Right atrium auricular region (tissue), 2 donors: ENCODE measurements at regions not wholly inside any gene's neighbourhood (a gene's known extent, or its start where the extent isn't known, plus 50 kb on each side); places are given as distances from the start of the nearest gene placed in this dataset.
A peak's percentile ranks its signal among the peaks of the same experiment; 100 is the strongest.

Source experiments
- DNase-seq: peaks from one replicate; pipeline ENCODE4 v3.0.0-alpha.2; 2019; ENCODE audit warnings: low spot score
- H3K27ac ChIP-seq, 2 donors: fragments of 200-600 bp; sonication (generic); 1 replicate in 1 of 2; 2 replicates in 1 of 2; pipeline ENCODE4 v1.5.1; 2016 to 2019
- H3K27me3 ChIP-seq, 2 donors: fragments of 200-600 bp; sonication (generic); one replicate each; pipeline versions ENCODE4 v1.5.1 to v1.6.0; 2017 to 2019
- H3K36me3 ChIP-seq: fragments of 200-600 bp; sonication (generic); one replicate; pipeline ENCODE4 v1.5.1; 2016
- H3K4me1 ChIP-seq, 2 donors: fragments of 200-600 bp; sonication (generic); one replicate each; pipeline versions ENCODE4 v1.5.1 to v1.6.0; 2017 to 2019
- H3K4me3 ChIP-seq, 2 donors: fragments of 200-600 bp; sonication (generic); 1 replicate in 1 of 2; 2 replicates in 1 of 2; pipeline ENCODE4 v1.5.1; 2017 to 2019; ENCODE audit warnings: mild to moderate bottlenecking in 1 of 2, moderate library complexity in 1 of 2
- H3K9me3 ChIP-seq, 2 donors: fragments of 200-600 bp; sonication (generic); one replicate each; pipeline ENCODE4 v1.5.1; 2019
- TF ChIP-seq, protein P1 (sequence below), 2 donors: fragments of 200-600 bp; sonication (generic); IDR thresholded peaks; one replicate each; pipeline ENCODE4 v1.5.1; 2019; ENCODE audit warnings: antibody characterized with exemption in 2 of 2

DNA sequence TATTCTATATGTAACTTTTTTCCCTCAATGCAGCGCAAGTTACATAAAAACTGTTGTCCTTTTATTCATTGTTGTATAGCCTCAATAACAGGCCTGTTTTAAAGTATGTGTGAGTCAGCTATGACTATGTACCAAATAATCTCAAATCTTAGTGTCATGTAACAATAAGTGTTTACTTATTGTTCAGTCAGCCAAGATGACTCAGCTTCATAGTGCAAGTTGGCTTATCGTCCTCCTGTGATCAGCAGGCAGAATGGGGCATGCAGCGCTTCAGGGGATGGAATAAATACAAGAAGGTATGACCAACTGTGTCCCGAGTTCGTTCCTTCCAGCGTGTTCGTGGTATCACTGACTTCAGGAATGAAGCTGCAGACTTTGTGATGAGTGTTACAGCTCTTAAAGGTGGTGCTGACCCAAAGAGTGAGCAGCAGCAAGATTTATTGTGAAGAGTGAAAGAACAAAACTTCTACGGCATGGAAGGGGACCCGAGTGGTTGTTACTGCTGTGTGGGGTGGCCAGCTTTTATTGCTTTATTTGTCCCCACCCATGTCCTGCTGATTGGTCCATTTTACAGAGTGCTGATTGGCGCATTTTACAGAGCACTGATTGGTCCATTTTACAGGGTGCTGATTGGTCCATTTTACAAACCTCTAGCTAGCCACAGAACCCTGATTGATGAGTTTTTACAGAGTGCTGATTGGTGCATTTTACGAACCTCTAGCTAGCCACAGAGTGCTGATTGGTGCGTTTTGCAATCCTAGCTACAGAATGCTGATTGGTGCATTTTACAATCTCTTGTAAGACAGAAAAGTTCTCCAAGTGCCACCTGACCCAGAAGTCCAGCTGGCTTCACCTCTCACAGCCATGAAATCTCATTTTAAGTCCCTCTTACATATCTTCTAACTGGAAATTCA lies 1016.0 kb downstream of the MCTP2 start:
- H3K4me3 ChIP-seq = no peak overlapping the region
- no peak overlapping the region for H3K27ac ChIP-seq
- no peaks in the 10 kb centered on the region for H3K9me3 ChIP-seq
- DNase-seq = no peak
- no peaks in the 10 kb centered on the region for H3K36me3 ChIP-seq
- no peaks in the 10 kb centered on the region for H3K27me3 ChIP-seq
- TF ChIP-seq, protein P1, sequence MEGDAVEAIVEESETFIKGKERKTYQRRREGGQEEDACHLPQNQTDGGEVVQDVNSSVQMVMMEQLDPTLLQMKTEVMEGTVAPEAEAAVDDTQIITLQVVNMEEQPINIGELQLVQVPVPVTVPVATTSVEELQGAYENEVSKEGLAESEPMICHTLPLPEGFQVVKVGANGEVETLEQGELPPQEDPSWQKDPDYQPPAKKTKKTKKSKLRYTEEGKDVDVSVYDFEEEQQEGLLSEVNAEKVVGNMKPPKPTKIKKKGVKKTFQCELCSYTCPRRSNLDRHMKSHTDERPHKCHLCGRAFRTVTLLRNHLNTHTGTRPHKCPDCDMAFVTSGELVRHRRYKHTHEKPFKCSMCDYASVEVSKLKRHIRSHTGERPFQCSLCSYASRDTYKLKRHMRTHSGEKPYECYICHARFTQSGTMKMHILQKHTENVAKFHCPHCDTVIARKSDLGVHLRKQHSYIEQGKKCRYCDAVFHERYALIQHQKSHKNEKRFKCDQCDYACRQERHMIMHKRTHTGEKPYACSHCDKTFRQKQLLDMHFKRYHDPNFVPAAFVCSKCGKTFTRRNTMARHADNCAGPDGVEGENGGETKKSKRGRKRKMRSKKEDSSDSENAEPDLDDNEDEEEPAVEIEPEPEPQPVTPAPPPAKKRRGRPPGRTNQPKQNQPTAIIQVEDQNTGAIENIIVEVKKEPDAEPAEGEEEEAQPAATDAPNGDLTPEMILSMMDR (IDR thresholded peaks at IDR 0.05) = no peak
- no peaks in the 10 kb centered on the region for H3K4me1 ChIP-seq

DNA sequence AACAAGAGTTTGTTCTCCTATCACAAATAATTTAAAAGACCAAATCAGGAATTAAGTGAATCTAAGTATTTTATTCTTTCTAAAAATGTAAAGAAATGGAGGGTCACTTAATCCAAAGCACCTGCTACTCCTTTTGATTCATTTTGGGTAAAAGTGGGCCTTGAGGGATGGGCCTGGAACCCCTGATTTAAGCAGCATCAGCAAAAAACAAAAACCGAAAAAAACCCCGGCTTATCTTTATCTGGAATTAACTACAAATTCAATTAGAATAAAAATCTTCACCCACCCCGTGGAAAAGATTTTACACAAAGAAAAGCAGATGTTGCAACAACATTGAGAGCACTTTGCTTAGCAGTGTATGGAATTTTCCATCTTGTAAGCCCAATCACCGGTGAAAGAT lies 1018.2 kb downstream of the MCTP2 start:
- no peaks in the 10 kb centered on the region for H3K9me3 ChIP-seq
- no peak for DNase-seq
- H3K4me3 ChIP-seq = no peak overlapping the region
- no peak overlapping the region for H3K27ac ChIP-seq
- no peaks in the 10 kb centered on the region for H3K36me3 ChIP-seq
- H3K4me1 ChIP-seq = peaks cover 0 to 4% of the 10 kb centered on the region in 2 donors
- TF ChIP-seq, protein P1 (IDR thresholded peaks at IDR 0.05) = no peak
- H3K27me3 ChIP-seq = no peaks in the 10 kb centered on the region

DNA sequence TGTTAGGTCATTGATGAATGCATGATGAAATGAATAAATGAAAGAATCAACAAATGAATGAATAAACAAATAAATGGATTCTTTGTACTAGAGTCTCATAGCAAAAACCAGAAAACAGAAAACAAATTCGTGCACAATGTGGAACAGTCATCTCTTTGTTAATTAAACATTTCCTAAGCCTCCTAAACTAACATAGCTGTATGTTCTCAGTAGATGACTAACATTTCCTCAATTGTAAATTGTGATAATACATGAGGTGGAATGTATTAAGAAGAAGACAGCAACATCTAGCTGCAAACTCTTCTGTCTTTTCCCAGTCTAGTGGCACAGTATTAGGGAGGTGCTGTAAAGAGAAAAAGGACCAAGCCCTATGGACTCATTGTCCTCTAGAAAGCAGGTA lies 1021.0 kb downstream of the MCTP2 start:
- no peaks in the 10 kb centered on the region for H3K27me3 ChIP-seq
- TF ChIP-seq, protein P1 (IDR thresholded peaks at IDR 0.05) = no peak
- H3K36me3 ChIP-seq = no peaks in the 10 kb centered on the region
- H3K27ac ChIP-seq = no peak overlapping the region
- H3K4me1 ChIP-seq = peaks cover 0 to 4% of the 10 kb centered on the region in 2 donors
- no peaks in the 10 kb centered on the region for H3K9me3 ChIP-seq
- H3K4me3 ChIP-seq = no peak overlapping the region
- DNase-seq = no peak

DNA sequence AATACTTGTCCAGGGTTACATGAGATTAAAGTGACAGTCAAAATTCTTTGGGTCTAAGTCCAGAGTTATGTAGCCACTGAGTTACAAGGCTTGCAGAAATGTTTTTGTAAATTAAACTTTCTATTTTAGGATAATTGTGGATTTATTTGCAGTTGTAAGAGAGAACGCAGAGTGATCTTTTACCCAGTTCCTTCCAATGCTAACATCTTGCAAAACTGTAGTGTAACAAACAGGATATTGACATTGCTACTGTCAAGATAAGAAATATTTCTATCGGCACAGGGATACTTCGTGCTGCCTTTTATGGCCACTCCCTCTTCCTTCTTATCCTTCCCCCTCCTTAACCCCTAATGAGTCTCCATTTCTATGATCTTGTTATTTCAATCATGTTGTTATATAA lies 1022.9 kb downstream of the MCTP2 start:
- H3K9me3 ChIP-seq = no peaks in the 10 kb centered on the region

DNA sequence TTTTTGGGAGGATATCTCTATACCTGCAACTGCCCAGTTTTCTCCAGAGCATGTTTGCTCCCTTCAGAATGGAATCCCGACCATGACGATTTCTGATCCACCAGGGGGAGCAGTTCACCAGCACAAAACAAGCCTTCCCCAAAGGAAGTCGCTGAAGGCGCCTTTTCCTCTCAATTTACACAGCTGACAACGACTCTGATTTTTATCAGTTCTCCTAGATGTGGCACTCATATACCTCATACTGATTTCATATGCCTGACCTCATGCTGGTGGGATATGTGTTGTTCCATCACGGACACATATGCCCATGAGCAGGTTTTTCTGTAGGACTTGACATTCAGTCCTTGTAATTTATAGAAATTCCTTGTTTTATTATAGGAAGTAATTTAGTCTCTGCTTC lies 1028.2 kb downstream of the MCTP2 start:
- TF ChIP-seq, protein P1 (IDR thresholded peaks at IDR 0.05) = peak; percentile 75 to 82
- peak; percentile 71 for DNase-seq
- H3K27me3 ChIP-seq = no peaks in the 10 kb centered on the region
- H3K4me3 ChIP-seq = no peak overlapping the region
- no peaks in the 10 kb centered on the region for H3K9me3 ChIP-seq
- peaks cover 0 to 8% of the 10 kb centered on the region in 2 donors for H3K4me1 ChIP-seq
- peak overlapping the region in 1 of 2 donors; percentile 2 for H3K27ac ChIP-seq
- no peaks in the 10 kb centered on the region for H3K36me3 ChIP-seq

More for the DNA sequence above, 1022.9 kb downstream of the MCTP2 start:
- Histone ChIP-seq H3K36me3 (no peaks in the 10 kb centered on the region), H3K27ac (no peak overlapping the region), H3K4me1 (peaks cover 0 to 4% of the 10 kb centered on the region in 2 donors), H3K4me3 (no peak overlapping the region), H3K27me3 (no peaks in the 10 kb centered on the region)
- TF ChIP-seq, protein P1 (IDR thresholded peaks at IDR 0.05) = no peak
- DNase-seq = no peak
